ENCODE measurements at regions not wholly inside any gene's neighbourhood (a gene's known extent, or its start where the extent isn't known, plus 50 kb on each side); places are given as distances from the start of the nearest gene placed in this dataset.

- Histone ChIP-seq H3K27ac (ENCODE audit: insufficient read depth, low read depth, low read length) (no peak overlapping the region), H3K9me1 (replicated peaks; ENCODE audit: control insufficient read depth, extremely low read depth, insufficient read depth, low read length) (no peaks in the 10 kb centered on the region), H3K4me2 (ENCODE audit: insufficient read depth, low read length) (no peak overlapping the region), H3K4me3 (replicated peaks in 1 of 3; ENCODE audit: insufficient read depth in 1 of 3, low read depth in 1 of 3, low read length in 3 of 3) (no peak overlapping the region), H3K36me3 (ENCODE audit: control insufficient read depth in 2 of 2, extremely low read depth in 1 of 2, insufficient read depth in 2 of 2, low read length in 2 of 2) (no peaks in the 10 kb centered on the region), H4K20me1 (replicated peaks; ENCODE audit: control insufficient read depth, extremely low read depth, insufficient read depth, low read length) (no peaks in the 10 kb centered on the region), H2AFZ (ENCODE audit: low read depth, low read length) (no peak overlapping the region), H3K4me1 (ENCODE audit: control insufficient read depth, extremely low read depth, insufficient read depth, low read length) (no peaks in the 10 kb centered on the region), H3K79me2 (ENCODE audit: control insufficient read depth, insufficient read depth, low read length) (no peaks in the 10 kb centered on the region), H3K27me3 (ENCODE audit: control insufficient read depth in 2 of 2, insufficient read depth in 2 of 2, low read length in 2 of 2) (no peaks in the 10 kb centered on the region), H3K9me3 (replicated peaks; ENCODE audit: control insufficient read depth, insufficient read depth, low read length) (no peaks in the 10 kb centered on the region), H3K9ac (replicated peaks; ENCODE audit: extremely low read depth, insufficient read depth, low read length) (no peak overlapping the region)
- TF ChIP-seq MAX (IDR thresholded peaks at IDR 0.05; ENCODE audit: insufficient read depth, insufficient read length) (no peak), EZH2 (IDR thresholded peaks at IDR 0.05; ENCODE audit: borderline replicate concordance, low read depth, low read length, severe bottlenecking) (no peak), GATA2 (IDR thresholded peaks at IDR 0.05; ENCODE audit: insufficient read depth, insufficient read length, low read depth, low read length) (no peak), CTCF (IDR thresholded peaks at IDR 0.05; ENCODE audit: extremely low read depth in 1 of 2, insufficient read depth in 1 of 2, low read depth in 1 of 2, low read length in 2 of 2) (no peak), POLR2AphosphoS5 (IDR thresholded peaks at IDR 0.05; ENCODE audit: insufficient read depth, low read depth, low read length) (no peak), JUN (IDR thresholded peaks at IDR 0.05; ENCODE audit: borderline replicate concordance, insufficient read depth, insufficient read length, low read depth) (no peak), POLR2A (IDR thresholded peaks at IDR 0.05; ENCODE audit: low read depth, low read length) (no peak), MYC (IDR thresholded peaks at IDR 0.05; ENCODE audit: low read depth, low read length) (no peak), FOS (IDR thresholded peaks at IDR 0.05; ENCODE audit: borderline replicate concordance, insufficient read depth, low read length) (no peak)
- CTCF ChIA-PET = no interaction called here
- DNase-seq (ENCODE audit: low read depth, low spot score) (no peak), FAIRE-seq (no peak)
- dilution Hi-C loops (cut with MboI; ENCODE audit: extremely low pct_ligation_motif_present, low sequenced_read_pairs) = no loop called here
- intact Hi-C loops (cut with micrococcal nuclease) = no loop called here
- POLR2A ChIA-PET = no interaction called here
- no TSS peak for BruUV-seq (replicated peaks)
These were observed 820.5 kb upstream of the TMPRSS15 start for GRCh38 chr21:19224090-19224489.

Measured in endothelial cell of umbilical vein (primary cell).